H1 (cell line): ENCODE measurements at regions not wholly inside any gene's neighbourhood (a gene's known extent, or its start where the extent isn't known, plus 50 kb on each side); places are given as distances from the start of the nearest gene placed in this dataset.

Source experiments
- NANOG ChIP-seq: IDR thresholded peaks from 2 replicates; pipeline ENCODE4 v1.6.1; 2011; ENCODE audit warnings: low read length, low read depth, mild to moderate bottlenecking, inconsistent platforms; ENCODE audit not compliant: insufficient read depth, poor library complexity, severe bottlenecking

- TF ChIP-seq NANOG: no peak
Measured at GRCh38 chr16:13313351-13313750, 412.0 kb downstream of the SHISA9 start (continued).
